ENCODE measurements at regions not wholly inside any gene's neighbourhood (a gene's known extent, or its start where the extent isn't known, plus 50 kb on each side); places are given as distances from the start of the nearest gene placed in this dataset.

- Histone ChIP-seq H3K4me1 (no peaks in the 10 kb centered on the region), H3K36me3 (replicated peaks in 1 of 2; ENCODE audit: insufficient read depth in 1 of 2, low read depth in 2 of 2) (no peaks in the 10 kb centered on the region), H3K27me3 (no peaks in the 10 kb centered on the region), H3K9me3 (no peaks in the 10 kb centered on the region), H3K4me3 (no peak overlapping the region), H3K27ac (no peak overlapping the region)
- WGBS, 2 donors = 50% methylated on average over 3 of the region's 3 CpGs
- intact Hi-C loops (cut with DNase I) = no loop called here
- ATAC-seq (no peak), DNase-seq (no peak)
- no peak for TF ChIP-seq CTCF (IDR thresholded peaks at IDR 0.05)
- TF ChIP-seq POLR2A (IDR thresholded peaks at IDR 0.05) = no peak
Observed at GRCh38 chr7:52876402-52876801, 159.0 kb upstream of the POM121L12 start.

- no peaks in the 10 kb centered on the region for H3K36me3 ChIP-seq (replicated peaks in 1 of 2; ENCODE audit: insufficient read depth in 1 of 2, low read depth in 2 of 2)
- intact Hi-C loops (cut with DNase I) = no loop called here
- H3K4me3 ChIP-seq = no peak overlapping the region
- H3K4me1 ChIP-seq = no peaks in the 10 kb centered on the region
- H3K27me3 ChIP-seq = no peaks in the 10 kb centered on the region
- WGBS, 2 donors = 16 to 36% methylated on average over 2 of the region's 2 CpGs
- no peaks in the 10 kb centered on the region for H3K9me3 ChIP-seq
- TF ChIP-seq POLR2A (IDR thresholded peaks at IDR 0.05) (no peak), CTCF (IDR thresholded peaks at IDR 0.05) (no peak)
- H3K27ac ChIP-seq = no peak overlapping the region
- ATAC-seq = no peak
- no peak for DNase-seq
Observed at GRCh38 chr7:52863652-52864051, 171.8 kb upstream of the POM121L12 start.

- no peak overlapping the region for H3K4me3 ChIP-seq
- ATAC-seq (no peak), DNase-seq (no peak)
- TF ChIP-seq CTCF (IDR thresholded peaks at IDR 0.05) (no peak), POLR2A (IDR thresholded peaks at IDR 0.05) (no peak)
- no peaks in the 10 kb centered on the region for H3K27me3 ChIP-seq
- H3K27ac ChIP-seq = no peak overlapping the region
- intact Hi-C loops (cut with DNase I) = no loop called here
- H3K36me3 ChIP-seq (replicated peaks in 1 of 2; ENCODE audit: insufficient read depth in 1 of 2, low read depth in 2 of 2) = no peaks in the 10 kb centered on the region
- H3K4me1 ChIP-seq = no peaks in the 10 kb centered on the region
- no peaks in the 10 kb centered on the region for H3K9me3 ChIP-seq
- 72 to 83% methylated on average over 3 of the region's 3 CpGs for WGBS, 2 donors
Observed at GRCh38 chr7:52862321-52862720, 173.1 kb upstream of the POM121L12 start.

GRCh38 chr7:52857367-52857766, 178.1 kb upstream of the POM121L12 start:
- H3K27ac ChIP-seq = no peak overlapping the region
- 0 to 2% methylated on average over 1 of the region's 1 CpG for WGBS, 2 donors
- no peaks in the 10 kb centered on the region for H3K4me1 ChIP-seq
- DNase-seq (no peak), ATAC-seq (no peak)
- TF ChIP-seq POLR2A (IDR thresholded peaks at IDR 0.05) = no peak
- no peak for TF ChIP-seq CTCF (IDR thresholded peaks at IDR 0.05)
- H3K9me3 ChIP-seq = no peaks in the 10 kb centered on the region
- no peak overlapping the region for H3K4me3 ChIP-seq
- no peaks in the 10 kb centered on the region for H3K27me3 ChIP-seq
- H3K36me3 ChIP-seq (replicated peaks in 1 of 2; ENCODE audit: insufficient read depth in 1 of 2, low read depth in 2 of 2) = no peaks in the 10 kb centered on the region
- intact Hi-C loops (cut with DNase I) = no loop called here

- Histone ChIP-seq H3K4me3 (no peak overlapping the region), H3K36me3 (replicated peaks in 1 of 2; ENCODE audit: insufficient read depth in 1 of 2, low read depth in 2 of 2) (no peaks in the 10 kb centered on the region), H3K27ac (no peak overlapping the region), H3K9me3 (peaks cover 0 to 2% (median 0%) of the 10 kb centered on the region in 3 donors), H3K27me3 (no peaks in the 10 kb centered on the region), H3K4me1 (no peaks in the 10 kb centered on the region)
- no peak for ATAC-seq
- TF ChIP-seq POLR2A (IDR thresholded peaks at IDR 0.05) (no peak), CTCF (IDR thresholded peaks at IDR 0.05) (no peak)
- 24 to 69% methylated on average over 1 of the region's 1 CpG for WGBS, 2 donors
- intact Hi-C loops (cut with DNase I) = no loop called here
- DNase-seq = no peak
Observed at GRCh38 chr7:52854681-52855080, 180.8 kb upstream of the POM121L12 start.

Data from body of pancreas (tissue), 4 donors.